ENCODE measurements at regions not wholly inside any gene's neighbourhood (a gene's known extent, or its start where the extent isn't known, plus 50 kb on each side); places are given as distances from the start of the nearest gene placed in this dataset. TPM values are rescaled to one million over a fixed set of nuclear protein-coding genes. Genes with fewer than 3 reads are reported as not detected.

GRCh38 chr4:52529983-52530382, 129.1 kb downstream of the USP46 start:
- intact Hi-C loops (cut with DNase I), result no loop called here
- TF ChIP-seq POLR2AphosphoS5 (IDR thresholded peaks at IDR 0.05; ENCODE audit: insufficient read depth in 1 of 2, low read depth in 1 of 2) (no peak), CTCF (IDR thresholded peaks at IDR 0.05) (no peak), POLR2A (IDR thresholded peaks at IDR 0.05) (no peak)
- no peak for DNase-seq (ENCODE audit: extremely low spot score in 2 of 2)
- Histone ChIP-seq H3K27me3 (no peaks in the 10 kb centered on the region), H3K27ac (no peak overlapping the region), H3K9me3 (no peaks in the 10 kb centered on the region), H3K4me1 (no peaks in the 10 kb centered on the region), H3K4me3 (no peak overlapping the region), H3K36me3 (no peaks in the 10 kb centered on the region)

GRCh38 chr4:52535793-52536192, 123.3 kb downstream of the USP46 start:
- intact Hi-C loops (cut with DNase I), result no loop called here
- H3K36me3 ChIP-seq, result no peaks in the 10 kb centered on the region
- H3K9me3 ChIP-seq, result no peaks in the 10 kb centered on the region
- H3K27ac ChIP-seq, result no peak overlapping the region
- H3K4me1 ChIP-seq, result no peaks in the 10 kb centered on the region
- H3K4me3 ChIP-seq, result no peak overlapping the region
- no peak for TF ChIP-seq CTCF (IDR thresholded peaks at IDR 0.05)
- TF ChIP-seq POLR2A (IDR thresholded peaks at IDR 0.05), result no peak
- no peak for TF ChIP-seq POLR2AphosphoS5 (IDR thresholded peaks at IDR 0.05; ENCODE audit: insufficient read depth in 1 of 2, low read depth in 1 of 2)
- DNase-seq (ENCODE audit: extremely low spot score in 2 of 2), result no peak
- H3K27me3 ChIP-seq, result no peaks in the 10 kb centered on the region

Small RNA genes in the stretch of these regions (small RNA-seq; reads per million reads assigned to genes)
- not detected for gene RNU6-1252P
